Upper lobe of left lung (tissue), 4 donors: ENCODE measurements at regions not wholly inside any gene's neighbourhood (a gene's known extent, or its start where the extent isn't known, plus 50 kb on each side); places are given as distances from the start of the nearest gene placed in this dataset.

Source experiments
- EP300 ChIP-seq, 4 donors: sonication (generic); formaldehyde crosslinking; IDR thresholded peaks; one replicate each; pipeline ENCODE4 v1.5.1; 2017; ENCODE audit warnings: antibody characterized with exemption in 4 of 4, control low read depth in 2 of 4
- POLR2A ChIP-seq, 4 donors: fragments of 450-650 bp; IDR thresholded peaks; one replicate each; pipeline ENCODE4 v1.5.1; 2016 to 2017; ENCODE audit warnings: antibody characterized with exemption in 4 of 4, mild to moderate bottlenecking in 2 of 4
- POLR2AphosphoS5 ChIP-seq, 2 donors: sonication (generic); formaldehyde crosslinking; IDR thresholded peaks; one replicate each; pipeline ENCODE4 v1.5.1; 2017; ENCODE audit warnings: antibody characterized with exemption in 2 of 2
- TF ChIP-seq, protein P1 (sequence below), 6 experiments: fragments of 450-650 bp in 4 of 6; fragments of 200-600 bp in 2 of 6; sonication (generic) in 2 of 6; IDR thresholded peaks; one replicate each; pipeline ENCODE4 v1.5.1; 2016 to 2019; ENCODE audit warnings: antibody characterized with exemption in 6 of 6

DNA sequence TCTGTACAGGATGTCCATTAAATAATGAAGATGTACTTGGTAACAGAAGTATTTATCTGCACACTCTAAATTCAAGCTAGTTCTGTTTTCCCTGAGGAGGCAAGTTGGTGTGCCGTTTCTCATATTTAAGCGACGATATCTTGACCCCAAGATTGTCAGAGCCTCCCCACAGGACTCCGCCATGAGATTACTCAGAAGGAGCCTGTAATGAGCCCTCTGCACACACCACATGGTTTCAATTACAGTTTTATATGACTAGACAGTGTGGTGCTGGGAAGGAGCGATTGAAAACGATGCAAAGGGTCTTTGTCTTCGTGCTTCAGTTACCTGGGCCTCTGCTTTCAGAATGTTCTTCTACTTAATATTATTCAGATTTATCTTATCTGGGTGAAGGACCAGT is 840.4 kb upstream of the WWC1 start:
- TF ChIP-seq, protein P1, sequence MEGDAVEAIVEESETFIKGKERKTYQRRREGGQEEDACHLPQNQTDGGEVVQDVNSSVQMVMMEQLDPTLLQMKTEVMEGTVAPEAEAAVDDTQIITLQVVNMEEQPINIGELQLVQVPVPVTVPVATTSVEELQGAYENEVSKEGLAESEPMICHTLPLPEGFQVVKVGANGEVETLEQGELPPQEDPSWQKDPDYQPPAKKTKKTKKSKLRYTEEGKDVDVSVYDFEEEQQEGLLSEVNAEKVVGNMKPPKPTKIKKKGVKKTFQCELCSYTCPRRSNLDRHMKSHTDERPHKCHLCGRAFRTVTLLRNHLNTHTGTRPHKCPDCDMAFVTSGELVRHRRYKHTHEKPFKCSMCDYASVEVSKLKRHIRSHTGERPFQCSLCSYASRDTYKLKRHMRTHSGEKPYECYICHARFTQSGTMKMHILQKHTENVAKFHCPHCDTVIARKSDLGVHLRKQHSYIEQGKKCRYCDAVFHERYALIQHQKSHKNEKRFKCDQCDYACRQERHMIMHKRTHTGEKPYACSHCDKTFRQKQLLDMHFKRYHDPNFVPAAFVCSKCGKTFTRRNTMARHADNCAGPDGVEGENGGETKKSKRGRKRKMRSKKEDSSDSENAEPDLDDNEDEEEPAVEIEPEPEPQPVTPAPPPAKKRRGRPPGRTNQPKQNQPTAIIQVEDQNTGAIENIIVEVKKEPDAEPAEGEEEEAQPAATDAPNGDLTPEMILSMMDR (IDR thresholded peaks at IDR 0.05), result no peak
- TF ChIP-seq POLR2AphosphoS5 (IDR thresholded peaks at IDR 0.05) (no peak), POLR2A (IDR thresholded peaks at IDR 0.05) (no peak), EP300 (IDR thresholded peaks at IDR 0.05) (no peak)
